ENCODE measurements at regions not wholly inside any gene's neighbourhood (a gene's known extent, or its start where the extent isn't known, plus 50 kb on each side); places are given as distances from the start of the nearest gene placed in this dataset.

- TF ChIP-seq CTCF (IDR thresholded peaks at IDR 0.05) (no peak), EZH2 (IDR thresholded peaks at IDR 0.05; ENCODE audit: borderline replicate concordance, insufficient read depth, low read depth, low read length, poor library complexity, severe bottlenecking) (no peak)
These were observed 195.1 kb downstream of the MAGEB5 start for GRCh38 chrX:26411045-26411444.
